H9 (cell line): ENCODE measurements at regions not wholly inside any gene's neighbourhood (a gene's known extent, or its start where the extent isn't known, plus 50 kb on each side); places are given as distances from the start of the nearest gene placed in this dataset.

Experiments used
- DNase-seq: peaks from one replicate; pipeline ENCODE4 v3.0.0-alpha.2; 2017
- H2AFZ ChIP-seq: one replicate; pipeline ENCODE4 v1.6.1; 2013; ENCODE audit warnings: mild to moderate bottlenecking, low read length, control low read depth, moderate library complexity
- H2AK5ac ChIP-seq: 2 replicates; pipeline ENCODE4 v1.6.1; 2013; ENCODE audit warnings: low read length, control low read depth, mixed read lengths; ENCODE audit not compliant: insufficient read length
- H2BK120ac ChIP-seq: one replicate; pipeline ENCODE4 v1.6.1; 2013; ENCODE audit warnings: low read depth, mild to moderate bottlenecking, low read length, control low read depth, inconsistent platforms; ENCODE audit not compliant: poor library complexity, severe bottlenecking
- H2BK12ac ChIP-seq: 2 replicates; pipeline ENCODE4 v1.6.1; 2013; ENCODE audit warnings: low read length, control low read depth, mixed read lengths, low read depth; ENCODE audit not compliant: insufficient read length
- H2BK15ac ChIP-seq: 2 replicates; pipeline ENCODE4 v1.6.1; 2013; ENCODE audit warnings: low read depth, low read length, control low read depth
- H2BK20ac ChIP-seq: one replicate; pipeline ENCODE4 v1.6.1; 2013; ENCODE audit warnings: low read depth, mild to moderate bottlenecking, low read length, control low read depth, inconsistent platforms; ENCODE audit not compliant: poor library complexity, severe bottlenecking
- H2BK5ac ChIP-seq: 2 replicates; pipeline ENCODE4 v1.6.1; 2013; ENCODE audit warnings: low read length, control low read depth, mixed read lengths; ENCODE audit not compliant: insufficient read length
- H3K14ac ChIP-seq: 2 replicates; pipeline ENCODE4 v1.6.1; 2013; ENCODE audit warnings: low read length, control low read depth; ENCODE audit not compliant: insufficient read depth
- H3K18ac ChIP-seq: 2 replicates; pipeline ENCODE4 v1.6.1; 2013; ENCODE audit warnings: low read depth, mild to moderate bottlenecking, mixed read lengths, low read length, control low read depth; ENCODE audit not compliant: insufficient read length
- H3K23ac ChIP-seq: 2 replicates; pipeline ENCODE4 v1.6.1; 2013; ENCODE audit warnings: low read length, control low read depth, mixed read lengths, low read depth; ENCODE audit not compliant: insufficient read length
- H3K23me2 ChIP-seq: 2 replicates; pipeline ENCODE4 v1.6.1; 2013; ENCODE audit warnings: low read depth, mild to moderate bottlenecking, mixed read lengths, low read length, control low read depth; ENCODE audit not compliant: insufficient read length, poor library complexity, severe bottlenecking
- H3K27ac ChIP-seq: 2 replicates; pipeline ENCODE4 v1.5.1; 2013; ENCODE audit warnings: low read length, control low read depth, mixed read lengths, low read depth; ENCODE audit not compliant: insufficient read length
- H3K27me3 ChIP-seq: 2 replicates; pipeline ENCODE4 v1.6.1; 2013; ENCODE audit warnings: low read length, control low read depth, inconsistent platforms; ENCODE audit not compliant: insufficient read depth
- H3K4ac ChIP-seq: 2 replicates; pipeline ENCODE4 v1.6.1; 2013; ENCODE audit warnings: low read depth, mild to moderate bottlenecking, control low read depth, inconsistent platforms, low read length, moderate library complexity
- H3K4me1 ChIP-seq: 2 replicates; pipeline ENCODE4 v1.6.1; 2013; ENCODE audit warnings: low read length, control low read depth, inconsistent platforms; ENCODE audit not compliant: insufficient read depth
- H3K4me2 ChIP-seq: 2 replicates; pipeline ENCODE4 v1.6.1; 2013; ENCODE audit warnings: low read length, control low read depth, mixed read lengths; ENCODE audit not compliant: insufficient read length, insufficient read depth
- H3K56ac ChIP-seq: 2 replicates; pipeline ENCODE4 v1.6.1; 2013; ENCODE audit warnings: low read depth, mild to moderate bottlenecking, mixed read lengths, low read length, control low read depth; ENCODE audit not compliant: insufficient read length
- H3K79me1 ChIP-seq: 2 replicates; pipeline ENCODE4 v1.6.1; 2013; ENCODE audit warnings: low read depth, mild to moderate bottlenecking, moderate library complexity, low read length, control low read depth, inconsistent platforms; ENCODE audit not compliant: insufficient read depth, poor library complexity, severe bottlenecking
- H3K79me2 ChIP-seq: 2 replicates; pipeline ENCODE4 v1.6.1; 2013; ENCODE audit warnings: low read length, control low read depth, inconsistent platforms; ENCODE audit not compliant: insufficient read depth
- H3K9ac ChIP-seq: 2 replicates; pipeline ENCODE4 v1.6.1; 2013; ENCODE audit warnings: low read length, control low read depth, mixed read lengths; ENCODE audit not compliant: insufficient read length; ENCODE audit errors: extremely low read depth
- H3K9me3 ChIP-seq: one replicate; pipeline ENCODE4 v1.6.1; 2013; ENCODE audit warnings: low read depth, low read length, inconsistent platforms; ENCODE audit not compliant: control insufficient read depth
- H3T11ph ChIP-seq: one replicate; pipeline ENCODE4 v1.6.1; 2013; ENCODE audit warnings: mild to moderate bottlenecking, low read length, control low read depth, inconsistent platforms
- H4K20me1 ChIP-seq: one replicate; pipeline ENCODE4 v1.6.1; 2013; ENCODE audit not compliant: control insufficient read depth, insufficient read length, insufficient read depth
- H4K5ac ChIP-seq: 2 replicates; pipeline ENCODE4 v1.6.1; 2013; ENCODE audit warnings: low read depth, mild to moderate bottlenecking, mixed read lengths, low read length, control low read depth; ENCODE audit not compliant: insufficient read length
- H4K8ac ChIP-seq: replicated peaks from 2 replicates; pipeline ENCODE4 v1.6.1; 2013; ENCODE audit warnings: low read length, control low read depth, mixed read lengths, low read depth; ENCODE audit not compliant: insufficient read length
- H4K91ac ChIP-seq: 2 replicates; pipeline ENCODE4 v1.6.1; 2013; ENCODE audit warnings: low read depth, mild to moderate bottlenecking, moderate library complexity, mixed read lengths, low read length, control low read depth; ENCODE audit not compliant: insufficient read length
- H3K27ac Mint-ChIP-seq, 3 experiments: 2 replicates in 2 of 3; 3 replicates in 1 of 3; pipeline ENCODE4 v1.8.0; 2020 to 2021; ENCODE audit warnings: mixed read lengths in 3 of 3, mild to moderate bottlenecking in 1 of 3, moderate library complexity in 1 of 3
- H3K27me3 Mint-ChIP-seq: 2 replicates; pipeline ENCODE4 v1.8.0; 2021; ENCODE audit warnings: low read depth, mild to moderate bottlenecking, moderate library complexity, mixed read lengths
- H3K36me3 Mint-ChIP-seq, 3 experiments: 2 replicates in 2 of 3; 3 replicates in 1 of 3; pipeline ENCODE4 v1.8.0; 2020 to 2021; ENCODE audit warnings: low read depth in 3 of 3, mixed read lengths in 3 of 3; ENCODE audit not compliant: insufficient read depth in 1 of 3
- H3K4me1 Mint-ChIP-seq, 2 experiments: 2 replicates each; pipeline ENCODE4 v1.8.0; 2020; ENCODE audit warnings: mixed read lengths in 2 of 2
- H3K4me3 Mint-ChIP-seq, 2 experiments: 2 replicates in 1 of 2; 3 replicates in 1 of 2; pipeline ENCODE4 v1.8.0; 2020 to 2021; ENCODE audit warnings: mild to moderate bottlenecking in 2 of 2, mixed read lengths in 2 of 2, moderate library complexity in 1 of 2
- H3K9me3 Mint-ChIP-seq, 2 experiments: 2 replicates in 1 of 2; 3 replicates in 1 of 2; pipeline ENCODE4 v1.8.0; 2020; ENCODE audit warnings: mild to moderate bottlenecking in 2 of 2, mixed read lengths in 2 of 2, moderate library complexity in 1 of 2
- CTCF ChIP-seq: fragments of 200-600 bp; sonication (generic); conservative IDR thresholded peaks from 3 replicates; pipeline ENCODE4 v1.8.0; 2021; ENCODE audit warnings: antibody characterized with exemption, mild to moderate bottlenecking
- WGBS: extraction: QIAGEN DNeasy Blood & Tissue Kit; methylation state at CpG from one replicate; pipeline ENCODE4 v1.1.7; 2013; ENCODE audit warnings: missing lambda C conversion rate, low lambda C conversion rate, mixed read lengths; ENCODE audit not compliant: insufficient read length; ENCODE audit errors: extremely low coverage; 5-methylcytosine and 5-hydroxymethylcytosine counted together

GRCh38 chr3:79871656-79872055 is 103.9 kb upstream of the ROBO1 start:
- Histone ChIP-seq H3K9me3 (no peaks in the 10 kb centered on the region), H4K91ac (no peak overlapping the region), H2BK120ac (no peak overlapping the region), H4K20me1 (no peaks in the 10 kb centered on the region), H3K79me1 (no peaks in the 10 kb centered on the region), H2AFZ (no peak overlapping the region), H3K4me1 (no peaks in the 10 kb centered on the region), H3K23me2 (no peaks in the 10 kb centered on the region), H2BK12ac (no peak overlapping the region), H3K27me3 (no peaks in the 10 kb centered on the region), H3K27ac (no peak overlapping the region), H2BK20ac (no peak overlapping the region), H2AK5ac (no peak overlapping the region), H3K4ac (no peak overlapping the region), H3K18ac (no peak overlapping the region), H2BK5ac (no peak overlapping the region), H3K4me2 (no peak overlapping the region), H3T11ph (no peak overlapping the region), H3K79me2 (no peaks in the 10 kb centered on the region), H3K9ac (no peak overlapping the region), H4K5ac (no peak overlapping the region), H4K8ac (no peak overlapping the region), H2BK15ac (no peak overlapping the region), H3K23ac (no peak overlapping the region), H3K14ac (no peak overlapping the region), H3K56ac (no peak overlapping the region)
- no CpG with 5 or more reads among the region's 1 CpG for WGBS
- no peak for DNase-seq
- H3K36me3 Mint-ChIP-seq = no peaks in the 10 kb centered on the region
- TF ChIP-seq CTCF = no peak
- H3K27ac Mint-ChIP-seq = no peak overlapping the region
- H3K4me1 Mint-ChIP-seq = peaks cover 4% of the 10 kb centered on the region in 2 experiments; a peak in 2 of 4 replicates
- no peaks in the 10 kb centered on the region for H3K9me3 Mint-ChIP-seq
- H3K4me3 Mint-ChIP-seq = no peak overlapping the region
- no peaks in the 10 kb centered on the region for H3K27me3 Mint-ChIP-seq
